HG03064 (cell line): ENCODE measurements at regions not wholly inside any gene's neighbourhood (a gene's known extent, or its start where the extent isn't known, plus 50 kb on each side); places are given as distances from the start of the nearest gene placed in this dataset.
"Not testable (repeated sequence)": the region's sequence is repeated elsewhere in the genome, so short reads cannot be mapped to it uniquely, and the experiment has no call there.

Source experiments
- ATAC-seq: cut with Tn5 transposase; IDR thresholded peaks from one replicate; pipeline ENCODE4 v1.9.1; 2021; ENCODE audit warnings: low read depth; ENCODE audit not compliant: unreplicated experiment

DNA sequence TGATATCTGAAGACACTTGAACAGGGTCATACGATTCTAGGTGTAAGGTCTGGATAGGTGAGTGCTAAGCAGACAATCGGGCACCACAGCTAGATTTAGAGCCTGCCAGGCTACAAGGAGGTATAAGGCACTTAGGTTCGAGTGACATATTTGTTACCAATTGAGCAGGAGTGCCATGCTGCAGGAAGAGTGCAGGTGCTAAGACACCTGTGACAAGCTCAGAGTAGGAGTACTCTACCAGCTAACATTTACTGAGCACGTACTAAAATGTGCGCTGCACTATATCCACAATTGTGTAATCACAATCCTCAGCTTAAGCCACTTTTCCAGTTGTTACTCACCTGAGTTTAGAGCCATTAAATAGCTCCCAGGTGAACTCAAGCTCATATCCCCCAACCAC lies 227.8 kb upstream of the MOCS1 start:
- ATAC-seq = no peak

DNA sequence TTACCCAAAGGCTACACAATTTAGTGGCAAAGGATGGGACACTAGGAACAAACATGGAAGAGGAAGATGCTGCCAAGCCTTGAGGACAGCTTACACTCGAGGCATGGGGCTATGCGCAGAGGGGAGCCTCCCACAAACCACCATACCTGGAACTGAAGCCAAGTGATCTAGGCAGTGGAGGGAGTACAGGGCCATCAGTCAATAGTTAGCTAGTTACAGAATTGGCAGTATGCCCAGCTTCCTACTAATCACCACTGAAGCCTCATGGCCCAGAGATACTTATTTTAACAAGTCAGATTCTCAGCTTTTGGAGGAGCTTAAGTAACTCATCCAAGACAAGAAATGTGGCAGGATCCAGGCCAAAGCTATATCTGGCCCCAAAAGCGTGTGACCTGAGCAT lies 226.6 kb upstream of the MOCS1 start:
- no peak for ATAC-seq

DNA sequence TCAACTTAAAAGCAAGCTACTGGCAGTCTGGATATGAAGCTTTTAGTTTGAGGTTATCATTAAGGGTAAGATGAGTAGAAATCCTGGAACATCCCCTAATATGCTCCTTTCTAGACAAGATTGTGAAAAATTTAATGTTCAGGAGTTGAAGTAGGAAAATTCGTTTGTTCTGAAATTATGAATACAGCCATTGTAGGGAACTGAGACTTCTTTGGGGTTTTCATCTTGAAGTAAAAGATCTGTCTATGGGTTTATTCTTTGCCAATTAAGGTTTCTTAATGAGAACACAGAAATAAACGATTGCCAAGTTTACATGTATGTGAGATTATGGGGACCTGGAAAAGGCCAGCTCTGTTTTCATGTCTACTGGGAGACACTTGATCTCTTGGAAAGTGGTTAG lies 225.6 kb upstream of the MOCS1 start:
- no peak for ATAC-seq

DNA sequence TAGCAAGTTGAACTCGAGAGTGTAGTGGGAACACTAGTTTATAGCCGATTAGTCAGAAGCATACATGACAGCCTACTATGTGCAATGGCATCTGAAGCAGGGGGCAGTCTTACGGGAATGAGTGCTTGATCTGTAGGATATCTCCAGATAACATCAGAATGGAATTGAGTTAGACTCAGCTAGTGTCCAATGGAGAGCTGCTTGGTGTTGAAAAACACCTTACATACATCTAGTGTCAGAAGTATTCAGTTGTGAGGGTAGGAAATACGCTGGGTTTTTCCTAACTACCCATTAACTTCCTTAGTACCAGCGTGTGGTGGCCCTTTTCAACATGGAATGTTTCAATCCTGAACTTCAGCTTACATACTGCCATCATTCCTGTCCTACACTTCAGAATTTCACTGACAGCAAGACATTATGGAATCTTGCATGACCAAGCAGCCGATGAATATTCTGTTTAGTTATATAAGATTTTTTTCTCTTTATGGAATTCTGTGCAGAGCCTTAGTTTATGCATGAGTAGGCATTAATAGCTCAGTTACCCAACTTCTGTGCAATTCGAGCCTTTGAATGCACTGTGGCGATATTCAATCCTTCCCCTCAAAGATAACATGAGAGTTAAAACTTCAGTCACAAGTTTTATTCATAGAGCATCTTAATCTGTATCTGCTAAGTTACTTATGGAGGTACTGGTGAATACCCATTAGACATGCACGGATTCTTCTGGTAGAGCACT lies 218.6 kb upstream of the MOCS1 start:
- no peak for ATAC-seq

DNA sequence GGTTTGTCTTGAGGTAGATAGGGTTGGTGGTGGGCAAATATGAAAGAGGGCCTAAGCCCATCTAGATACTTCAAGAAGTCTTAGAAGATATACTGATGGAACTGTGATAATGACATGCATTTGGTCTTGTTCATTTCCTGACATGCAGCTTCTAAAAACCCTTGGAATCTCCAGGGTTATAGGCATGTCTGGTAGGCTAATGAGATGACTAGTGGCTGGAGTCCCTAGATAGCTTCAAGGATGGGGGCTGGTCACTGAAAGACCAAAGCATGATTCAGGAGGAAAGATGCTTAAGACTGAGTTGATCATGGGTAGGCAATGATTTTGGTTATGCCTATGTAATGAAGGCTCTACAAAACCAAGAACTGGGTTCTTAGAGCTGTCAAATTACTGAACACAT lies 217.9 kb upstream of the MOCS1 start:
- ATAC-seq = no peak

DNA sequence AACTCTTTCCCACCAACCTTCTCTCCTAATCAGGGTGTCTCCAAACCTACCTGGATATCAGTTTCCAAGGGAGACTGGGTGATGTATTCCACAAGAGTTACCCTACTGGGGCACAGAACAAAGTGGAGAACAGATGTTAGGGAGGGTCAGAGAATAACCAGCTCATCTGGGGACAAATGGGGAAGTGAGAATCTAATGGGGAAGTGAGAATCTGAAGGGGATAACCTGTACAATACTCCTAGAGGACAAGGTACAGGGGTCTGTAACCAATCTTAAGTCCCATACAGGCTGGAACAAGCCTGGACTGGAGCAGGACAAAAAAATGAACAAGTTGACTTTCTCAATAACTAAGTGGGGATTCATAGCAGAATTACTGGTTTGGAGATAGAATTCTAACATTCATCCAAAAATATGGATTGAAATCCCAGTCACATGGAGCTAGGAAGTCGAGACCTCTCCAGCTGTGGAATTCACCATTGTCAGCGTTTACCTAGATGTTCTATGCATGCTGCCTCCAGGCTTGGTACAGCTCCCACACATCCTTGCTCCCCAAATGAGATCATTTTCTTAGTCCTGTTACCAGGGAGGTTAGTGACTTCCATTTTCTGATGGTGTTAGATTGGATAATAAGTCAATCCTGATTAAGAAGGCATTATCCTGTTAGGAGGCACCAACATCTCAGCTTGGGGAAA lies 214.8 kb upstream of the MOCS1 start:
- ATAC-seq = peak; percentile 93

DNA sequence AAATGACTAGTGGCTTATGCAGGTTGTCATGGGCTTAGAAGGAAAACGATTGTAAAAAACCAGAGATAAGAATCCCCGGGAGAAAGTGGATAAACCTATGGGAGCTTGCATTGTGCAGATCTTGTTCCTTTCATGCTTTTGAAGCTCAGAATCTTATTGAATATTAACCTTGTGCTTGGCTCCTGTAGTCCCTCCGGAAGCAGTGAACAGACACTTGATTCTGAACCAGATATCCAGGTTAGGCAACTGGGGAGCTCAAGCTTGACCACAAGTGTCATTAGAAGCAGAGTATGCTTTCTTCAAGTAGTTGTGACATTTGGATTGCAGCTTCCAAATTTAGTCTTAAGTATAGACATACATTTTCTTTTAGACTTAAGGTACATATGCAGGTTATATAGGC lies 212.6 kb upstream of the MOCS1 start:
- ATAC-seq = no peak

DNA sequence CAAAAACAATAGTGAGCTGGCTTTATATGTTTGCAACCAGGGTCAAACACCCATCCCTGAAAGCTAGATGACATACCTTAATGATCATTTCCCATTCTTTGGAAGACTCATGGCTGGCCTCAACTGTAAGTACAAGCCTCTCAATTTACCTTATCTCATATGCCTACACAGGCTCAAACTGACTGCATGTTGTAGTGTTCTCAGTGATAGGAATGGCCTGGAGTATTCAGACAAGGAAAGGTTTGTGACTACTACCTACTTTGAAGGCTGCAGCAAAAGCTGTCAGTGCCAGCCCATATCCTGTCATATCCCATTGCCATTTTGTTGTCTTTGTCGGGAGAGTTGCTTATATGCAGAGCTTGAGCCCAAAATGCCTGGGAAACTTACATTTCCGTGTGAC lies 205.2 kb upstream of the MOCS1 start:
- no peak for ATAC-seq

DNA sequence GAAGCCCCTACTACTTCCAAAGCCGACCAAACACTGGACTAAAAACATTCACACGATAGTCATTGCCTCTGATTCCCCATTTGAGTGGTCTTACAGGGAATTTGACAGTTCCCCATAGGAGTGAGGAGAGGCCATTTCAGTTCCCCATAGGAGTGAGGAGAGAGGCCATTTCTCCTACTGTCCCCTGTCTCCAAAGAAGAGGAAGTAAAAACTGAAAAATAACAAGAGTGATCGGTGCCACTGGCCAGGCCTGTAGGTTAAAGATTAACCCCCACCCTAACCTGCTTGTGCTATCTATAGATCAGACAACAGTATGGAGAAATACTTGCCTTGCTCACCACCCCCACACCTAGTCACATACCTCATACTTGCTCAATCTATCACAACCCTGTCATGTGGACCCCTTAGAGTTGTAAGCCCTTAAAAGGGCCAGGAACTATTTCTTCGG lies 204.0 kb upstream of the MOCS1 start:
- ATAC-seq = no peak

DNA sequence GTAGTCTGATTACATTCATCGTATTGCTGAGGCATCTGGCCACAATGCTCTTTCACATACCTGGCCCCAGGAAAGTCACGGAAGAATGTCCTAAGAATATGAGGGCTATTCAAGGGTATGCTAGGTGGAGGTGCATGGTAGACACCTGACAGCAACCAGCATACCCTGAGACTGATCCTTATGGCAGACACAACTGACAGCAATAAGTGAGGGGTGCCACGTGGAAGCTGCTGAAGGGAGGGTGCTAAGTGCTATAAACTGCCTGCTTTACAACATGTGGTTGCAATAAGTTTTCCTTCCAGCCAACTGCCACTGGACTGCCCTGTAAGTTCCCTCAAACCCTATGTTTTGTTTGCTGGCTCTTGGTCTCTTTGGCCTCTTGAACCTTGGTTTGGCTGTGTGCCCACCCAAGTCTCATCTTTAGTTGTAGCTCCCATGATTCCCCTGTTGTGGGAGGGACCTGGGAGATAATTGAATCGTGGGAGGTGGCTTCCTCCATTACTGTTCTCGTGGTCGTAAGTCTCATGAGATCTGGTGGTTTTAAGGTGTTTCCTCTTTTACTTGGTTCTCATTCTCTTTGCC lies 201.3 kb upstream of the MOCS1 start:
- no peak for ATAC-seq

DNA sequence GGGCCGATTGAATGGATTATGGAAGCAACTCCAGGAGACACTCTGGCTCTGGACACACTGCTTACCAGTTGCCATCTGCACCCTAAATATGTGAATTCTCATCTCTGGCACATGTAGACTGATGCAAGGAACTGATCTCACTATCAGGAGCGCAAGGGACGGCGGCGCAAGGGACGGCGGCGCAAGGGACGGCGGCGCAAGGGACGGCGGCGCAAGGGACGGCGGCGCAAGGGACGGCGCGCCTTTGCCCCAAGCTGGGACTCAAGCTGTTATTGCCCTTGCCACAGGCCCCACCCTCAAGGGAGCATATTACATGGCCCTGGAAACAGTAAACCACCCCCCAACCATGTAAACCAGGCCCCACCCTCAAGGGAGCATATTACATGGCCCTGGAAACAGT lies 199.7 kb upstream of the MOCS1 start:
- ATAC-seq = not testable (repeated sequence)

DNA sequence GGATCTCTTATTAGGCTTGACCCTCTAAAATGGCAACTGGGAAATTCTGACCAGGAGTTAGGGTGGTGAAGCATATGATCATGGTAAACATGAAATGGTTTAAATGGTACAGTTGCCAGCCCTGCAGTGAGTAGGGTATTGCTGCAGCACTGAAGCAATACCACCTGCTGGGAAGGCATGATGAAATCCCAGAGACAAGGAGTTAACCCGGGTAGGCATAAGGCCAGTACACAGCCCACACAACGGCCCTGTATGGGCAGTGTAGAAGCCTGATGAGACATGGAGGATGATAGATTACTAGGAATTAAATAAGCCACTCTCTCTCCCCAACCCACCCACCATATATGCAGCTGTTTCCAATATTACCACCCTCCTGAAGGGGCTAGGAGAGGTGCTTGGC lies 197.4 kb upstream of the MOCS1 start:
- no peak for ATAC-seq

DNA sequence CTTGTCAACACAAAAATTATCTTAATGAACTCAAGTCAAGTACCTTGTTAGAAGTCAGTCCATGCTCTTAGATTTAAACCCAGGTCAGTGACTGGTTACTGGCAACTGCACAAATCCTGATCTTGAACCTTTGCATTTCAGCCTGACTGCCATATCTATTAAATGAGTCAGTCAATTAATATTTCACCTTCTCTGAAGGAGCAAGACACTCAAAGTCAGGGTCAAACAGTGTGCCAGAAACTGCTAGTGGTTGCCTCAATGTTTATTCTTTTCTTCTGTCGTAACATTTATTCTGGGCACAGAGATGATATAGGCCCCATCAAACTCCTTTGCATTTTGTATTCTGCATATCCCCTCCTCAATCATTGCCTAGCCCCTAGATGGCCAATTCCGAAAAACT lies 193.9 kb upstream of the MOCS1 start:
- ATAC-seq = no peak

DNA sequence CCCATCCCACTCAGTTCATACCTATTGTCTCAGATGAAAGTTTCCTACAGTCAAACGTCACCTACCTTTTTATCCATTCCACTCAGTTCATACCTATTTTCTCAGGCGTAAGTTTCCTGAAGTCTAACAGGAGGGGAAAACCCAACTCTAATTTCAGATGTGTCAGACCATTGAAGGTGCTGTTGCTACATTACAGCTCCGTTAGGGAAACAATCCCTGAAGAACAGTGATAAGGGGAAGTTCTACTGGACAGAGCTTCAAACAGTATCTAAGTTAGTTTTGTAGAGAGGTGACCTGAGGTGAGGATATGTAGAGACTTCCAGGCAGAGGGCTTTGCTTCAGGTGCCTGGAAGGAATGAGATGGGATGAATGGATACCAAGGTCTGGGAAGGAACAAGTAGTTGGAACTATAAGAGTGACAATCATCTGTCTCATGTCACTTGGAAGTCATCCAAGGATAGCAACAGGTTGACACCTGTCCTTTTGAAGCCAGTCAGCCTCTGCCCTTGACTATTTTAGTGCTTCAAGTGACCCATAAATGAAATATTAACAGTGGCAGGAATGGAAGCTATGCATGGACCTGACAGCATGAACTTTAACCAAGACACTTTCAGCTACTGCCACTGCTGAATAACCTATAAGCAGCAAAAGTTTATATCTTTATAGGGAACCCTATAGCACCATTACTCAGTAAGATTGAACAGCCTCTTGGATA lies 191.6 kb upstream of the MOCS1 start:
- ATAC-seq = no peak

DNA sequence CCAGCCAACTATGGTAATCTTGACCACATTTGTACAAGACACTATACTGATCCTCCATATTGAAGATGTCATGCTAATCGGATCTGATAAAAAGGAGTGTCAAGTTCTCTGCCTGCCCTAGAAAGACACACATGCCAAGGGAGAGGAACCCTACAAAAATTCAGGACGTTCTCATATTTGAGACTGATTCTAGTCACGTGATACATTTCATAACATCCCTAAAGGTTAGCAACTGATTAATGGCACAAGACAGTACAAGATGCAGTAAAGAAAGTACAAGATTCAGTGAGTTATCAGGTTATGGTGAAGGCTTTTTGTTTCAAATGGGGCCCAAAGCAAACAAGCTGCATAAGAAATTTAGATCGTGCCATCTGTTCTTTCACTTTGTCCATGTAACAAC lies 190.7 kb upstream of the MOCS1 start:
- ATAC-seq = no peak

DNA sequence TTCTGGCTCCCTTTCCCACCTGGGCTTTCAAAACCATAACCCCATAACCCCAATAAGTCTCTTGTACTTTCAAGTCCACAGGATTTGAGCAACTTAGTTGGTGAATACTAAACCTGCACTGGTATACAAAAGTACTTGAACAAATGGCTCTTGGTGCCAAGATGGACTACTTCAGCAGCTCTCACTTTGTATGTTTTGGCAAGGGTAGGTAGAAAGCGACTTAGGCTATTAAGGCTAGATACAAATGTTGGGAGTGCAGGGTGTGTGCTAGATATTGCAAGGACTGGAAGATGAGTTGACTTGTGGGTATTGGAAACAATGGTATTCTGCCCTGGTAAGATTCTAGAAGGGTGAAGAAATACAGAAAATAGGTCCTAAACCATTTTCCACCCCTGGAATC lies 182.6 kb upstream of the MOCS1 start:
- ATAC-seq = no peak

DNA sequence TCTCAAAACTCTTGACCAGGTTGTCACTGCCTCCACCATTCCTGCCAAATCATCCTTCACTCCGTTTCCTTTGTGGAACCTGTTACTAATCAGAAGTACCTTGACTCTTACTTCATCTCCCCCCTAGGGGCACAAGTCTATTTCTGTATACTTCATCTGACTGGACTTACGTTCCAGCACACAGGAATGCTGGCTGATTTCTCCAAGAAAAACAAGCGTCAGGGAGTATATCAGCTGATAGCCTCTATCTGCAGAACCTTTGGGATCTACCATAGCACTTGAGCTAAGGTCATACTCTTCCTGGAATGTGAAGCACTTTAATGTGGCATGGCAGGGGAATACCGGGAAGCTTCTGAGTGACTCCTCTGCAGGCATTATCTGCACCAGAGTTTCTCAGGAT lies 178.1 kb upstream of the MOCS1 start:
- no peak for ATAC-seq

DNA sequence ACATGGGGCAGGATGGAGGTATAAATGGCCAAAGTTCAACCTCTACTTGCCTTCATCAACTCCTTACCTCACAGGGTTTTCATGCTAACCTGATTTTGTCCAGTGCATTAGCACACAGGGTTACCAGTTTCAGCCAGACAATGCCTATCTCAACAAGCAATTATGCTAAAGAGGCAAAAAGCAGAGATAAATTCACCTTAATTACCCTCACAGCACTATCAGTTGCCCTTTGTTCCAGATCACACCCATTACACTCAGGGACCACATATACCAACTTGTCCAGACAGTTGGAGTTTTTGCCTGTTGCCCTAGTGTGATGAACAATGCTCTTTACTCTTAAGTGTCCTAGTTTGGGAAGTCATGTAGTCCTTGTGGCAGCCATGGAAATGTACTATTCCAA lies 174.5 kb upstream of the MOCS1 start:
- ATAC-seq = no peak

DNA sequence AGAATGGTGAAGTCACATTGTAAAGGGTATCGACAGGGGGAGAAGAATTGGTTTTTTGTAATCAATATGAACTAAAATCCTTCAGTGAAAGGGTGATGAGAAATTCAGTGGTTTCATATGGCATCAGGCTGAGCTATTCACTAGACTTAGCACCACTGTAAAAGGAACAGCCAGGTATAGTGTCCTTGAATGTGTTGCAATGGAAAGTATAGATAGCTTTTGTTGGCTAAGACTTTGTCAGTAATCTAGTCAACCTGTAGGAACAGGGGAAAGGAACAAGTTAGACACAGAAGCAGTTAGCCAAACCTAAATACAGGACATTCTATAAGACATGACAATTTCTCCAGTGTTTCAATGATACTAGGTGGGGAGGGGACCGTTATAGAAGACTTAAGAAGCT lies 172.6 kb upstream of the MOCS1 start:
- no peak for ATAC-seq

DNA sequence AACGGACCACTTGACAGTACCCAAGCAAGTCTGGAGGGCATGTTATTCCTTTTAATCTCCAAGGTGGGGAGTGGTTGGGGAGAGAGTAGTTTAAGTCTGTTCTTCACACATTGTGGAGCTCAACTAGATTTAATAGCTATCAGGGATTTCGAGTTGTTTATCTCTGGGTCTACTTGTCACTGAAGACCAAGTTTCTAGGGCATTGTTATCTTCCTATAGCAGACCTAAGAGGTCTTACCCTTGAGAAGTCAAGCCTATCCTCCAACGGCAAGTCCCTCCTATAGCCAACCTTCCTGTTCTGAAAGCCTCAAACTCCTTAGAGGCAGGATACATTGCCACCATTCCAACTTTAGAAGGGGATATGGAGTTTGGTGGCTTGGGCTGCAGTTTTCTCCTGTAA lies 164.5 kb upstream of the MOCS1 start:
- no peak for ATAC-seq

DNA sequence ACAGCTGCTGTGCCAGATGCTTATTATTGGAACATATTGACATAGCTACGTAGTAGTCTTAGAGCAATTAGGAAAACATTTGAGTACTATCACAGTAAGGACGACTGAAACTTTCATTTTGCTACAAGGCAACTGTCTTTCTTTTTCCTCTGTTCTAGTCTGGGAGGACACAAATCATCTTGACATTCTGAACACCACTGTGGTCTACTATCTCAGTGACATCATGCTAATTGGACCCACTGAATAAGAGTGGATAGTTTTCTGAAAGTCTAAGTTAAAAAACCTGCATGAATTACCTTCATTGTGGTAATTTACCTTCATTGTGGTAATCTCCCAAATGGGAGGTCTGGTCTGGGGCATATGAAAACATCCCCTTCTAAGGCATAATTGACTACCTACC lies 163.3 kb upstream of the MOCS1 start:
- ATAC-seq = no peak
